Heart right ventricle (tissue), 16 donors: ENCODE measurements at regions not wholly inside any gene's neighbourhood (a gene's known extent, or its start where the extent isn't known, plus 50 kb on each side); places are given as distances from the start of the nearest gene placed in this dataset.

ENCODE experiments used
- ATAC-seq, 8 donors: fragments of 200-7000 bp; cut with Tn5 transposase; one replicate each; pipeline ENCODE4 v1.9.1; 2020; ENCODE audit warnings: mild to moderate bottlenecking in 8 of 8, moderate library complexity in 8 of 8, moderate number of reproducible peaks in 1 of 8
- DNase-seq, 2 donors: peaks; one replicate each; pipeline ENCODE4 v3.0.0-alpha.2; 2020
- H3K27ac ChIP-seq, 10 donors: fragments of 200-600 bp; sonication (generic) in 2 of 10; one replicate each; pipeline versions ENCODE4 v1.5.0 to v1.8.0; 2020 to 2022; ENCODE audit warnings: mild to moderate bottlenecking in 3 of 10
- H3K27me3 ChIP-seq, 7 donors: fragments of 200-600 bp; one replicate each; pipeline ENCODE4 v1.8.0; 2021 to 2022; ENCODE audit warnings: mild to moderate bottlenecking in 2 of 7
- H3K36me3 ChIP-seq, 9 donors: fragments of 200-600 bp; sonication (generic) in 1 of 9; one replicate each; pipeline versions ENCODE4 v1.5.0 to v1.8.0; 2020 to 2022; ENCODE audit warnings: mild to moderate bottlenecking in 2 of 9
- H3K4me1 ChIP-seq, 9 donors: fragments of 200-600 bp; sonication (generic) in 1 of 9; one replicate each; pipeline versions ENCODE4 v1.5.0 to v1.8.0; 2020 to 2022; ENCODE audit warnings: mild to moderate bottlenecking in 4 of 9
- H3K4me3 ChIP-seq, 10 donors: fragments of 200-600 bp; sonication (generic) in 2 of 10; one replicate each; pipeline versions ENCODE4 v1.5.0 to v1.8.0; 2020 to 2022; ENCODE audit warnings: mild to moderate bottlenecking in 7 of 10, moderate library complexity in 2 of 10
- H3K9me3 ChIP-seq, 11 donors: fragments of 200-600 bp in 10 of 11; sonication (generic) in 2 of 11; one replicate each; pipeline versions ENCODE4 v1.5.0 to v1.8.0; 2013 to 2022; ENCODE audit warnings: mild to moderate bottlenecking in 2 of 11, control low read depth in 1 of 11, moderate library complexity in 1 of 11
- CTCF ChIP-seq, 9 donors: fragments of 200-600 bp; sonication (generic) in 2 of 9; IDR thresholded peaks; one replicate each; pipeline versions ENCODE4 v1.5.0 to v1.8.0; 2021 to 2022; ENCODE audit warnings: antibody characterized with exemption in 9 of 9, mild to moderate bottlenecking in 5 of 9, moderate library complexity in 1 of 9
- WGBS, 2 donors: extraction: QIAGEN DNeasy Blood & Tissue Kit; methylation state at CpG; one replicate each; pipeline ENCODE4 v1.1.7; 2013; ENCODE audit warnings: inconsistent platforms in 1 of 2; 5-methylcytosine and 5-hydroxymethylcytosine counted together
- intact Hi-C, 10 donors: fragments of 100-400 bp; cut with DNase I; formaldehyde crosslinking; loops; one replicate each; pipeline versions ENCODE4 v1.11.1 to v1.14.2; 2022
- donor health status: Arrhythmogenic right ventricular cardiomyopathy.
- donor health status: ischemic (EF 13 %, LVEDD 7.1; RV severe dilation, severe dysfunction).
- donor health status: healthy with polysubstance abuse.
- donor health status: DM: no; HTN: yes; CAD: no.
- donor health status: DM: no; HTN: no; CAD: no.
- donor health status: ischemic (EF 25% LVEDD 6.9; RV normal size, moderate dysfunction).
- donor health status: ischemic (EF 25% LVEDD 5.7; RV mildly dilated, moderate dysfunction).
- donor health status: healthy.
- donor health status: DM: yes; HTN: yes; CAD: no.
- donor health status: Ischemic cardiomyopathy.
- donor health status: ischemic (EF 35%, LVEDD 5.7; RV mildly dilated, moderate dysfunction).
- donor health status: nonischemic (EF 11% LVEDD 7.7; RV severe dilation, severe dysfunction).
- donor health status: DM: yes; HTN: yes; CAD: no.
- donor health status: PGD.
- donor health status: ischemic (EF 29% LVEDD 5.4; RV normal size, mild dysfunction).
- donor health status: nonischemic (EF 23%, LVEDD 6.1; RV moderate dilation, normal function).

- no peak overlapping the region for H3K27ac ChIP-seq
- no peaks in the 10 kb centered on the region for H3K36me3 ChIP-seq
- H3K4me1 ChIP-seq: no peaks in the 10 kb centered on the region
- peaks cover 0 to 33% (median 6%) of the 10 kb centered on the region in 7 donors for H3K27me3 ChIP-seq
- WGBS, 2 donors: 72 to 77% methylated on average over 4 of the region's 4 CpGs
- no peak for DNase-seq
- H3K4me3 ChIP-seq: no peak overlapping the region
- intact Hi-C loops: no loop called here
- H3K9me3 ChIP-seq: peaks cover 0 to 5% (median 0%) of the 10 kb centered on the region in 11 donors
- ATAC-seq: no peak
- TF ChIP-seq CTCF (IDR thresholded peaks at IDR 0.05): no peak
Observed at GRCh38 chr2:239654266-239654665, 253.4 kb upstream of the HDAC4 start.

DNA sequence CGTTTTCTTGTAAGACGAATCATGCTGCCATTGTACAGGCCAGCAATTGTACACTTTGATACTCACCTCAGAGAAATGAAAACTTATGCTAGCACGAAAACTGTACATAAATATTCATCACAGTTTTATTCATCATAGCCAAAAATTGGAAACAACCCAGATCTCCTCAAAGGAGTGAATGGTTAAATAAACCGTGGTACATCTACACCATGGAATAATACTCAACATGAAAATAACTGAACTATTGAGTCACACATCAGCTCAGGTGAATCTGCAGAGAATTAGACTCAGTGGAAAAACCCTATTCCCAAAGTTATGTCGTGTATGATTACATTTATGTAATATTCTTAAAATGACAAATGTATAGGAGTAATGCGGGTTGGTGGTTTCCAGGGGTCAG lies 251.0 kb upstream of the HDAC4 start:
- ATAC-seq (no peak), DNase-seq (no peak)
- no peak overlapping the region for H3K27ac ChIP-seq
- H3K9me3 ChIP-seq: peaks cover 0 to 9% (median 0%) of the 10 kb centered on the region in 11 donors
- WGBS, 2 donors: 84 to 92% methylated on average over 6 of the region's 6 CpGs
- H3K27me3 ChIP-seq: peaks cover 0 to 37% (median 18%) of the 10 kb centered on the region in 7 donors
- H3K4me3 ChIP-seq: no peak overlapping the region
- no peaks in the 10 kb centered on the region for H3K4me1 ChIP-seq
- H3K36me3 ChIP-seq: no peaks in the 10 kb centered on the region
- intact Hi-C loops: no loop called here
- no peak for TF ChIP-seq CTCF (IDR thresholded peaks at IDR 0.05)

- DNase-seq (no peak), ATAC-seq (no peak)
- Histone ChIP-seq H3K4me3 (no peak overlapping the region), H3K27me3 (peaks cover 0 to 38% (median 26%) of the 10 kb centered on the region in 7 donors), H3K4me1 (no peaks in the 10 kb centered on the region), H3K27ac (no peak overlapping the region), H3K36me3 (no peaks in the 10 kb centered on the region), H3K9me3 (peaks cover 0 to 9% (median 0%) of the 10 kb centered on the region in 11 donors)
- 80 to 81% methylated on average over 3 of the region's 3 CpGs for WGBS, 2 donors
- TF ChIP-seq CTCF (IDR thresholded peaks at IDR 0.05): no peak
- intact Hi-C loops: no loop called here
Observed at GRCh38 chr2:239650674-239651073, 249.9 kb upstream of the HDAC4 start.

- Histone ChIP-seq H3K4me3 (no peak overlapping the region), H3K27me3 (peaks cover 0 to 34% (median 26%) of the 10 kb centered on the region in 7 donors), H3K36me3 (no peaks in the 10 kb centered on the region), H3K4me1 (no peaks in the 10 kb centered on the region), H3K9me3 (peaks cover 0 to 9% (median 0%) of the 10 kb centered on the region in 11 donors), H3K27ac (no peak overlapping the region)
- DNase-seq (no peak), ATAC-seq (no peak)
- TF ChIP-seq CTCF (IDR thresholded peaks at IDR 0.05): no peak
- intact Hi-C loops: no loop called here
- WGBS, 2 donors: 88 to 92% methylated on average over 3 of the region's 3 CpGs
Observed at GRCh38 chr2:239649309-239649708, 248.5 kb upstream of the HDAC4 start.
